ENCODE measurements at regions not wholly inside any gene's neighbourhood (a gene's known extent, or its start where the extent isn't known, plus 50 kb on each side); places are given as distances from the start of the nearest gene placed in this dataset.

DNA sequence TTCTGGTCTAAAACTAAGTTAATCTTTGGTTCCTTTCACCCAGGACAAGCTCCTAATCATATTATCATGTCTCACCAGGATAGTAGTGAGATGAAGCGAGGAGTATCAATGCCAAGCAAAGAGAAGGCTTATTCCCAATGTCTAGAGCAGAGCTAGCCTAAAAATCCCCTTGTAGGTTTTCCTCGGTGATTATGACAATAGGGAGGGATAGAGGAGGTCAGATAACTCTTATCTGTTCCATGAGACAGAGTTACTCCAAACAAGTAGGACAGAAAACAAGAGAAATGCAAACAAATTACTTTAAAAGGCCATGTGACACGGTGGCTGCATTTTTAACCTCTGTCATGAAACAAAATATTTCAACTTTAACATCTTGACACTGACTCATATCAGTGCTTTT lies 623.1 kb downstream of the ADCYAP1 start:
- H3K27me3 ChIP-seq (ENCODE audit: insufficient read depth, low read length): no peaks in the 10 kb centered on the region
- H3K4me3 ChIP-seq (ENCODE audit: insufficient read depth, low read length): no peak overlapping the region
- no peaks in the 10 kb centered on the region for H3K79me2 ChIP-seq (ENCODE audit: insufficient read depth, low read length)
- no peak overlapping the region for H3K27ac ChIP-seq (ENCODE audit: low read depth, low read length)
- no peaks in the 10 kb centered on the region for H4K20me1 ChIP-seq (ENCODE audit: insufficient read depth, low read length)
- DNase-seq (ENCODE audit: insufficient read length, low spot score, missing footprints): no peak
- no peaks in the 10 kb centered on the region for H3K36me3 ChIP-seq (ENCODE audit: insufficient read depth, low read length)
- TF ChIP-seq, protein P1, sequence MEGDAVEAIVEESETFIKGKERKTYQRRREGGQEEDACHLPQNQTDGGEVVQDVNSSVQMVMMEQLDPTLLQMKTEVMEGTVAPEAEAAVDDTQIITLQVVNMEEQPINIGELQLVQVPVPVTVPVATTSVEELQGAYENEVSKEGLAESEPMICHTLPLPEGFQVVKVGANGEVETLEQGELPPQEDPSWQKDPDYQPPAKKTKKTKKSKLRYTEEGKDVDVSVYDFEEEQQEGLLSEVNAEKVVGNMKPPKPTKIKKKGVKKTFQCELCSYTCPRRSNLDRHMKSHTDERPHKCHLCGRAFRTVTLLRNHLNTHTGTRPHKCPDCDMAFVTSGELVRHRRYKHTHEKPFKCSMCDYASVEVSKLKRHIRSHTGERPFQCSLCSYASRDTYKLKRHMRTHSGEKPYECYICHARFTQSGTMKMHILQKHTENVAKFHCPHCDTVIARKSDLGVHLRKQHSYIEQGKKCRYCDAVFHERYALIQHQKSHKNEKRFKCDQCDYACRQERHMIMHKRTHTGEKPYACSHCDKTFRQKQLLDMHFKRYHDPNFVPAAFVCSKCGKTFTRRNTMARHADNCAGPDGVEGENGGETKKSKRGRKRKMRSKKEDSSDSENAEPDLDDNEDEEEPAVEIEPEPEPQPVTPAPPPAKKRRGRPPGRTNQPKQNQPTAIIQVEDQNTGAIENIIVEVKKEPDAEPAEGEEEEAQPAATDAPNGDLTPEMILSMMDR (IDR thresholded peaks at IDR 0.05; ENCODE audit: extremely low read depth, low read depth, low read length): no peak
- no peaks in the 10 kb centered on the region for H3K4me1 ChIP-seq (ENCODE audit: insufficient read depth, low read length)
- no peak overlapping the region for H3K4me2 ChIP-seq (ENCODE audit: insufficient read depth, low read length)
- H3K9me3 ChIP-seq (ENCODE audit: low read depth, low read length): no peaks in the 10 kb centered on the region
- H2AFZ ChIP-seq (ENCODE audit: low read length): no peak overlapping the region

DNA sequence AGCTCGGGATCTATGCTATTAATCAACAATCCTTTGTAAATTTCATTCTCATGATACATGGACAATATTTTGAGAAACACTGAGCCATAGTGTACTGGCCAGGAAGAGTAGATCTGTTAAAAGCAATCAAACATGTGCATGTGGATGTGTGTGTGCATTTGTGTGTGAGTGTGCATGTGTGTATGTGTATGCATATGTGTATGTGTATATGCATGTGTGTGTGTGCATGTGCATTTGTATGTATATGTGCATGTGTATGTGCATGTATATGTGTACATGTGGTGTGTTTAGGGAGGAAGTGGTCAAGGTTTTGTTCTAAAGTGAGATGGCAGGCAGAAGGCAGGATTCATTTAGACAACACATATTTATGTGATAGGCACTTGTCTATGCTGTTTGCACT lies 623.8 kb downstream of the ADCYAP1 start:
- H3K27me3 ChIP-seq (ENCODE audit: insufficient read depth, low read length): no peaks in the 10 kb centered on the region
- no peaks in the 10 kb centered on the region for H3K36me3 ChIP-seq (ENCODE audit: insufficient read depth, low read length)
- no peaks in the 10 kb centered on the region for H3K4me1 ChIP-seq (ENCODE audit: insufficient read depth, low read length)
- H3K9me3 ChIP-seq (ENCODE audit: low read depth, low read length): no peaks in the 10 kb centered on the region
- no peak overlapping the region for H2AFZ ChIP-seq (ENCODE audit: low read length)
- TF ChIP-seq, protein P1 (IDR thresholded peaks at IDR 0.05; ENCODE audit: extremely low read depth, low read depth, low read length): no peak
- H3K4me2 ChIP-seq (ENCODE audit: insufficient read depth, low read length): no peak overlapping the region
- no peak for DNase-seq (ENCODE audit: insufficient read length, low spot score, missing footprints)
- H3K4me3 ChIP-seq (ENCODE audit: insufficient read depth, low read length): no peak overlapping the region
- no peaks in the 10 kb centered on the region for H3K79me2 ChIP-seq (ENCODE audit: insufficient read depth, low read length)
- H4K20me1 ChIP-seq (ENCODE audit: insufficient read depth, low read length): no peaks in the 10 kb centered on the region
- no peak overlapping the region for H3K27ac ChIP-seq (ENCODE audit: low read depth, low read length)

DNA sequence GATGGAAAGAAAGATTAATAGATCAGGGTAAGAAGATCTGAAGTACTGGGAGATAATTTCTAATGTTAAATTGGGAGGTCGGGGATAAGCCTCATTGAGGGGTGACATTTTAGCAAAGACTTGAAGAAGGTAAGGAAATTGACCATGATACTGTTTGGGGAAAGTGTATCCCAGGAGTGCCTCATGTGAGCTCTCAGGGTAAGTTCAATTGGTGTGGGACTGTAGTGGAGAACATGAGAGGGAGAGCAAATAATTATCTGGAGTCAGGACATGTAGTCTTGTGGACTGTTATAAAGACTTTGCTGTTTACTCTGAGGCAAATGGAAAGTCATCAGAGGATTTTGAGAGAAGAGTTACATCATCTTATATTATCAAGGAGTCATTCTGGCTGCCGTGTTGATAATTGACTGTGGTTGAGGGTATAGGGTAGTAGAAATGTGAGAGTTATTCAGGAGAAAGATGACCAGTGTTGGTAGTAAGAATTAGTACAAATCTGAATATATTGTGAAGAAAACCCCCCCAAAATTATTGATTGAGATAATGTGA lies 624.4 kb downstream of the ADCYAP1 start:
- TF ChIP-seq, protein P1 (IDR thresholded peaks at IDR 0.05; ENCODE audit: extremely low read depth, low read depth, low read length): no peak
- no peak overlapping the region for H3K4me3 ChIP-seq (ENCODE audit: insufficient read depth, low read length)
- H3K4me1 ChIP-seq (ENCODE audit: insufficient read depth, low read length): no peaks in the 10 kb centered on the region
- no peaks in the 10 kb centered on the region for H3K9me3 ChIP-seq (ENCODE audit: low read depth, low read length)
- H4K20me1 ChIP-seq (ENCODE audit: insufficient read depth, low read length): no peaks in the 10 kb centered on the region
- H3K36me3 ChIP-seq (ENCODE audit: insufficient read depth, low read length): no peaks in the 10 kb centered on the region
- H3K4me2 ChIP-seq (ENCODE audit: insufficient read depth, low read length): no peak overlapping the region
- no peak for DNase-seq (ENCODE audit: insufficient read length, low spot score, missing footprints)
- H3K27me3 ChIP-seq (ENCODE audit: insufficient read depth, low read length): no peaks in the 10 kb centered on the region
- no peak overlapping the region for H2AFZ ChIP-seq (ENCODE audit: low read length)
- no peak overlapping the region for H3K27ac ChIP-seq (ENCODE audit: low read depth, low read length)
- no peaks in the 10 kb centered on the region for H3K79me2 ChIP-seq (ENCODE audit: insufficient read depth, low read length)

DNA sequence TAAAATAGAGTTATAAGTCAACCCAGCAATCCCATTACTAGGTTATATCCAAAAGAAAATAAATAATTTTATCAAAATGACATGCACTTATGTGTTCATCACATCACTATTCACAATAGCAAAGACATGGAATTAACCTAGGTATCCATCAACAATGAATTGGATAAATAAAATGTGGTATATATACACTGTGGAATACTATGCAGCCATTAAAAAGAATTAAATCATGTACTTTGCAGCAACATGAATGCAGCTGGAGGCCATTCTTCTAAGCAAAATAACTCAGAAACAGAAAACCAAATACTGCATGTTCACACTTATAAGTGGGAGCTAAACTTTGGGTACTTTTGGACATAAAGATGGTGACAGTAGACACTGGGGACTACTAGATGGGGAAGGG lies 626.0 kb downstream of the ADCYAP1 start:
- no peak overlapping the region for H2AFZ ChIP-seq (ENCODE audit: low read length)
- no peak overlapping the region for H3K4me2 ChIP-seq (ENCODE audit: insufficient read depth, low read length)
- H4K20me1 ChIP-seq (ENCODE audit: insufficient read depth, low read length): no peaks in the 10 kb centered on the region
- TF ChIP-seq, protein P1 (IDR thresholded peaks at IDR 0.05; ENCODE audit: extremely low read depth, low read depth, low read length): no peak
- no peak overlapping the region for H3K4me3 ChIP-seq (ENCODE audit: insufficient read depth, low read length)
- no peaks in the 10 kb centered on the region for H3K27me3 ChIP-seq (ENCODE audit: insufficient read depth, low read length)
- no peaks in the 10 kb centered on the region for H3K36me3 ChIP-seq (ENCODE audit: insufficient read depth, low read length)
- no peaks in the 10 kb centered on the region for H3K9me3 ChIP-seq (ENCODE audit: low read depth, low read length)
- DNase-seq (ENCODE audit: insufficient read length, low spot score, missing footprints): no peak
- H3K27ac ChIP-seq (ENCODE audit: low read depth, low read length): no peak overlapping the region
- H3K79me2 ChIP-seq (ENCODE audit: insufficient read depth, low read length): no peaks in the 10 kb centered on the region
- H3K4me1 ChIP-seq (ENCODE audit: insufficient read depth, low read length): no peaks in the 10 kb centered on the region

All from osteoblast (primary cell).